ENCODE measurements at regions not wholly inside any gene's neighbourhood (a gene's known extent, or its start where the extent isn't known, plus 50 kb on each side); places are given as distances from the start of the nearest gene placed in this dataset.

GRCh38 chr4:183806341-183806740 lies 98.8 kb upstream of the STOX2 start:
- TF ChIP-seq CTCF (conservative IDR thresholded peaks at IDR 0.05; ENCODE audit: low read length) (no peak), EZH2phosphoT487 (IDR thresholded peaks at IDR 0.05; ENCODE audit: borderline replicate concordance) (no peak)

All from Loucy (cell line).